Nephron (organoid): ENCODE measurements at regions not wholly inside any gene's neighbourhood (a gene's known extent, or its start where the extent isn't known, plus 50 kb on each side); places are given as distances from the start of the nearest gene placed in this dataset.

Source experiments
- H3K27ac Mint-ChIP-seq, 3 experiments: 2 replicates each; pipeline ENCODE4 v1.8.0; 2020; ENCODE audit warnings: mixed read lengths in 3 of 3, mild to moderate bottlenecking in 2 of 3, moderate library complexity in 1 of 3
- H3K27me3 Mint-ChIP-seq: 2 replicates; pipeline ENCODE4 v1.8.0; 2021; ENCODE audit warnings: low read depth, mild to moderate bottlenecking, moderate library complexity, mixed read lengths
- H3K36me3 Mint-ChIP-seq: 2 replicates; pipeline ENCODE4 v1.8.0; 2020; ENCODE audit warnings: low read depth, mixed read lengths
- H3K4me1 Mint-ChIP-seq: 2 replicates; pipeline ENCODE4 v1.8.0; 2020; ENCODE audit warnings: mixed read lengths
- H3K4me3 Mint-ChIP-seq, 3 experiments: 2 replicates each; pipeline ENCODE4 v1.8.0; 2020; ENCODE audit warnings: mild to moderate bottlenecking in 3 of 3, mixed read lengths in 3 of 3, moderate library complexity in 2 of 3
- H3K9me3 Mint-ChIP-seq: 2 replicates; pipeline ENCODE4 v1.8.0; 2020; ENCODE audit warnings: mixed read lengths
- TF ChIP-seq, protein P1 (sequence below), 3 experiments: fragments of 200-600 bp; sonication (generic); IDR thresholded peaks; one replicate each; pipeline ENCODE4 v1.5.0; 2021; ENCODE audit warnings: antibody characterized with exemption in 3 of 3; ENCODE audit not compliant: unreplicated experiment in 3 of 3

GRCh38 chr10:113320211-113320610, 232.6 kb upstream of the HABP2 start:
- Mint-ChIP-seq H3K27me3 (peaks cover 4% of the 10 kb centered on the region), H3K4me3 (no peak overlapping the region), H3K36me3 (no peaks in the 10 kb centered on the region), H3K27ac (no peak overlapping the region), H3K4me1 (no peaks in the 10 kb centered on the region), H3K9me3 (no peaks in the 10 kb centered on the region)
- TF ChIP-seq, protein P1, sequence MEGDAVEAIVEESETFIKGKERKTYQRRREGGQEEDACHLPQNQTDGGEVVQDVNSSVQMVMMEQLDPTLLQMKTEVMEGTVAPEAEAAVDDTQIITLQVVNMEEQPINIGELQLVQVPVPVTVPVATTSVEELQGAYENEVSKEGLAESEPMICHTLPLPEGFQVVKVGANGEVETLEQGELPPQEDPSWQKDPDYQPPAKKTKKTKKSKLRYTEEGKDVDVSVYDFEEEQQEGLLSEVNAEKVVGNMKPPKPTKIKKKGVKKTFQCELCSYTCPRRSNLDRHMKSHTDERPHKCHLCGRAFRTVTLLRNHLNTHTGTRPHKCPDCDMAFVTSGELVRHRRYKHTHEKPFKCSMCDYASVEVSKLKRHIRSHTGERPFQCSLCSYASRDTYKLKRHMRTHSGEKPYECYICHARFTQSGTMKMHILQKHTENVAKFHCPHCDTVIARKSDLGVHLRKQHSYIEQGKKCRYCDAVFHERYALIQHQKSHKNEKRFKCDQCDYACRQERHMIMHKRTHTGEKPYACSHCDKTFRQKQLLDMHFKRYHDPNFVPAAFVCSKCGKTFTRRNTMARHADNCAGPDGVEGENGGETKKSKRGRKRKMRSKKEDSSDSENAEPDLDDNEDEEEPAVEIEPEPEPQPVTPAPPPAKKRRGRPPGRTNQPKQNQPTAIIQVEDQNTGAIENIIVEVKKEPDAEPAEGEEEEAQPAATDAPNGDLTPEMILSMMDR (IDR thresholded peaks at IDR 0.05; ENCODE audit: unreplicated experiment in 3 of 3) = no peak

- TF ChIP-seq, protein P1 (IDR thresholded peaks at IDR 0.05; ENCODE audit: unreplicated experiment in 3 of 3) = no peak
- no peak overlapping the region for H3K4me3 Mint-ChIP-seq
- peaks cover 4% of the 10 kb centered on the region for H3K27me3 Mint-ChIP-seq
- H3K4me1 Mint-ChIP-seq = no peaks in the 10 kb centered on the region
- no peak overlapping the region for H3K27ac Mint-ChIP-seq
- no peaks in the 10 kb centered on the region for H3K9me3 Mint-ChIP-seq
- H3K36me3 Mint-ChIP-seq = no peaks in the 10 kb centered on the region
Measured at GRCh38 chr10:113320987-113321386, 231.9 kb upstream of the HABP2 start.

DNA sequence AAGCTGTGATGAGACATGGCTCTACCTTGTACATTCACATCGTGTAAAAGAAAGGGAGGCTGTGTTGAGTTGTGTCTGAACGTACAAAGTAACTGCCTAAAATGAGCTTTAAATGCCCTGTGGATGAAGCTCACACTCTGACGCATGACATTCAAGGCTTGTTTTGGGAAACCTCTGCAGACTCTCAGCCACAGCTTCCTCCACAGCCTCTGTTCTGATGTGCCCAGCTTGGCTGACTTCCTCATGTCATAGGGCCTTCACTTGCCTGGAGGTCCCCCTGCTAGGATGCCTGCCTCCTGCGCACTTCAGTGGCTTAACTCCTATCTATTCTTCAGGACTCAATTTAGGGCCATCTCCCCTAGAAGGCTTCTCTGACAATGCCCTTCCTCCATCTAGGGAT, 230.0 kb upstream of the HABP2 start:
- Mint-ChIP-seq H3K36me3 (no peaks in the 10 kb centered on the region), H3K4me1 (no peaks in the 10 kb centered on the region), H3K27me3 (no peaks in the 10 kb centered on the region), H3K27ac (no peak overlapping the region), H3K4me3 (no peak overlapping the region), H3K9me3 (no peaks in the 10 kb centered on the region)
- TF ChIP-seq, protein P1 (IDR thresholded peaks at IDR 0.05; ENCODE audit: unreplicated experiment in 3 of 3) = no peak

GRCh38 chr10:113323985-113324384, 228.9 kb upstream of the HABP2 start:
- Mint-ChIP-seq H3K27me3 (no peaks in the 10 kb centered on the region), H3K27ac (no peak overlapping the region), H3K4me1 (no peaks in the 10 kb centered on the region), H3K9me3 (no peaks in the 10 kb centered on the region), H3K4me3 (no peak overlapping the region), H3K36me3 (no peaks in the 10 kb centered on the region)
- TF ChIP-seq, protein P1 (IDR thresholded peaks at IDR 0.05; ENCODE audit: unreplicated experiment in 3 of 3) = no peak

GRCh38 chr10:113326160-113327111, 226.4 kb upstream of the HABP2 start:
- Mint-ChIP-seq H3K4me3 (no peak overlapping the region), H3K27me3 (no peaks in the 10 kb centered on the region), H3K36me3 (no peaks in the 10 kb centered on the region), H3K27ac (no peak overlapping the region), H3K4me1 (no peaks in the 10 kb centered on the region), H3K9me3 (peaks cover 4% of the 10 kb centered on the region)
- TF ChIP-seq, protein P1 (IDR thresholded peaks at IDR 0.05; ENCODE audit: unreplicated experiment in 3 of 3) = no peak
